ENCODE measurements at regions not wholly inside any gene's neighbourhood (a gene's known extent, or its start where the extent isn't known, plus 50 kb on each side); places are given as distances from the start of the nearest gene placed in this dataset.
"Not testable (repeated sequence)": the region's sequence is repeated elsewhere in the genome, so short reads cannot be mapped to it uniquely, and the experiment has no call there.

- no peak for DNase-seq
Measured at GRCh38 chr5:164435576-164435975, 930.2 kb downstream of the MAT2B start.

- DNase-seq = no peak
Measured at GRCh38 chr5:164439799-164440198, 934.4 kb downstream of the MAT2B start.

- no peak for DNase-seq
Measured at GRCh38 chr5:164449460-164449859, 944.0 kb downstream of the MAT2B start.

- no peak for DNase-seq
Measured at GRCh38 chr5:164466033-164466432, 960.6 kb downstream of the MAT2B start.

GRCh38 chr5:164470312-164470711 is 964.9 kb downstream of the MAT2B start:
- DNase-seq = no peak

- DNase-seq = no peak
Measured at GRCh38 chr5:164472165-164472564, 966.7 kb downstream of the MAT2B start.

- no peak for DNase-seq
Measured at GRCh38 chr5:164475339-164475977, 970.0 kb downstream of the MAT2B start.

GRCh38 chr5:164481270-164481669 is 975.9 kb downstream of the MAT2B start:
- DNase-seq = no peak

GRCh38 chr5:164482351-164482750 is 976.9 kb downstream of the MAT2B start:
- no peak for DNase-seq

GRCh38 chr5:164484948-164485347 is 979.5 kb downstream of the MAT2B start:
- DNase-seq = no peak

GRCh38 chr5:164487939-164488338 is 982.5 kb downstream of the MAT2B start:
- no peak for DNase-seq

GRCh38 chr5:164497311-164498064 is 992.1 kb downstream of the MAT2B start:
- no peak for DNase-seq

- no peak for DNase-seq
Measured at GRCh38 chr5:164498438-164498837, 993.0 kb downstream of the MAT2B start.

GRCh38 chr5:164500856-164501255 is 995.4 kb downstream of the MAT2B start:
- DNase-seq = no peak

- DNase-seq = no peak
Measured at GRCh38 chr5:164501344-164501743, 995.9 kb downstream of the MAT2B start.

GRCh38 chr5:164504141-164504772 is 998.8 kb downstream of the MAT2B start:
- no peak for DNase-seq

- DNase-seq = no peak
Measured at GRCh38 chr5:164505791-164506190, 1000.4 kb downstream of the MAT2B start.

GRCh38 chr5:164518067-164518740 is 1012.8 kb downstream of the MAT2B start:
- DNase-seq = no peak

GRCh38 chr5:164518741-164519080 is 1013.3 kb downstream of the MAT2B start:
- DNase-seq = no peak

GRCh38 chr5:164532235-164532900 is 1026.9 kb downstream of the MAT2B start:
- DNase-seq = no peak

- DNase-seq = not testable (repeated sequence)
Measured at GRCh38 chr5:164533426-164533825, 1028.0 kb downstream of the MAT2B start.

GRCh38 chr5:164540174-164540573 is 1034.8 kb downstream of the MAT2B start:
- DNase-seq = no peak

- DNase-seq = no peak
Measured at GRCh38 chr5:164545507-164545906, 1040.1 kb downstream of the MAT2B start.

Data from CD4-positive, alpha-beta T cell treated with Interleukin-4 for 4 hours (primary cell).